ENCODE measurements at regions not wholly inside any gene's neighbourhood (a gene's known extent, or its start where the extent isn't known, plus 50 kb on each side); places are given as distances from the start of the nearest gene placed in this dataset.
"Not testable (repeated sequence)": the region's sequence is repeated elsewhere in the genome, so short reads cannot be mapped to it uniquely, and the experiment has no call there.

DNA sequence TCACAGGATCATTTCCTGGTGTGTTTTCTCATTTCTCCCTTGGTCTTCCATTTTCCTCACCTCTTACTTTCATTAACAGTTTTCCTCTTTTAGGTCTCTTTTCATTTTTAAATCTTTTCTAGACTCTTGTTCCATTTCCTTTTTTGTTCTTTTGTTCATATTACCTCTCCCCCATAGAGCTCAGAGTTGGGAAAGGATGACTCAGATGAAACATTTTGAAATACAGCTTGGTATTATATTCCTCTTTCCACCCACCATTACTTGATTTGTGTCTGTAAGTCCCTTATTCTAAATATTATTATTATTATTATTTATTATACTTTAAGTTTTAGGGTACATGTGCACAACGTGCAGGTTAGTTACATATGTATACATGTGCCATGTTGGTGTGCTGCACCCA lies 153.1 kb downstream of the VGLL3 start:
- WGBS, 2 donors = 87 to 100% methylated on average over 1 of the region's 1 CpG
- Histone ChIP-seq H3K4me3 (no peak overlapping the region), H3K27me3 (no peaks in the 10 kb centered on the region), H3K9me3 (no peaks in the 10 kb centered on the region), H3K27ac (no peak overlapping the region), H3K4me1 (no peaks in the 10 kb centered on the region), H3K36me3 (no peaks in the 10 kb centered on the region)
- DNase-seq (no peak), ATAC-seq (no peak), FAIRE-seq (no peak)
- intact Hi-C loops (cut with DNase I) = no loop called here
- TF ChIP-seq, protein P1, sequence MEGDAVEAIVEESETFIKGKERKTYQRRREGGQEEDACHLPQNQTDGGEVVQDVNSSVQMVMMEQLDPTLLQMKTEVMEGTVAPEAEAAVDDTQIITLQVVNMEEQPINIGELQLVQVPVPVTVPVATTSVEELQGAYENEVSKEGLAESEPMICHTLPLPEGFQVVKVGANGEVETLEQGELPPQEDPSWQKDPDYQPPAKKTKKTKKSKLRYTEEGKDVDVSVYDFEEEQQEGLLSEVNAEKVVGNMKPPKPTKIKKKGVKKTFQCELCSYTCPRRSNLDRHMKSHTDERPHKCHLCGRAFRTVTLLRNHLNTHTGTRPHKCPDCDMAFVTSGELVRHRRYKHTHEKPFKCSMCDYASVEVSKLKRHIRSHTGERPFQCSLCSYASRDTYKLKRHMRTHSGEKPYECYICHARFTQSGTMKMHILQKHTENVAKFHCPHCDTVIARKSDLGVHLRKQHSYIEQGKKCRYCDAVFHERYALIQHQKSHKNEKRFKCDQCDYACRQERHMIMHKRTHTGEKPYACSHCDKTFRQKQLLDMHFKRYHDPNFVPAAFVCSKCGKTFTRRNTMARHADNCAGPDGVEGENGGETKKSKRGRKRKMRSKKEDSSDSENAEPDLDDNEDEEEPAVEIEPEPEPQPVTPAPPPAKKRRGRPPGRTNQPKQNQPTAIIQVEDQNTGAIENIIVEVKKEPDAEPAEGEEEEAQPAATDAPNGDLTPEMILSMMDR (IDR thresholded peaks at IDR 0.05) = no peak

DNA sequence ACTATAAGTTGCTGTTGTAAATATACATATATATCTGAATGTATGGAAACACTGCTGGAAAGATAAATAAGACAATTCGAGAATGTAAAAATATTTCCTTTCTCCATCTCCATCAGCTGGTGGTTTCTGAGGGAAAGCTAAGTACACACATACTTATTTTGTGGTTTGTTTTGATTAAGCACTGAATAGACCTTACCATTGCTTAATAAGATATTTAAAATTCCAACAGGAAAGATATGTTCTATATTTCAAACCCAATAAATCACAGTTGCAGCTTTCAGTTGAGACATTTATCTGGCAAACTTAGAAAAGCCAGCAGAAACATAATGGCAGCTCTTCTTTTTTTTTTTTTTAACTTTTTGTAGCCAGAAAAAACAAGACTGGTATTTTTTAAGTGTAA lies 160.4 kb downstream of the VGLL3 start:
- ATAC-seq (no peak), FAIRE-seq (no peak), DNase-seq (no peak)
- Histone ChIP-seq H3K36me3 (no peaks in the 10 kb centered on the region), H3K27me3 (no peaks in the 10 kb centered on the region), H3K27ac (no peak overlapping the region), H3K4me3 (no peak overlapping the region), H3K9me3 (no peaks in the 10 kb centered on the region), H3K4me1 (no peaks in the 10 kb centered on the region)
- TF ChIP-seq, protein P1 (IDR thresholded peaks at IDR 0.05) = no peak
- intact Hi-C loops (cut with DNase I) = no loop called here
- 26 to 48% methylated on average over 1 of the region's 1 CpG for WGBS, 2 donors

DNA sequence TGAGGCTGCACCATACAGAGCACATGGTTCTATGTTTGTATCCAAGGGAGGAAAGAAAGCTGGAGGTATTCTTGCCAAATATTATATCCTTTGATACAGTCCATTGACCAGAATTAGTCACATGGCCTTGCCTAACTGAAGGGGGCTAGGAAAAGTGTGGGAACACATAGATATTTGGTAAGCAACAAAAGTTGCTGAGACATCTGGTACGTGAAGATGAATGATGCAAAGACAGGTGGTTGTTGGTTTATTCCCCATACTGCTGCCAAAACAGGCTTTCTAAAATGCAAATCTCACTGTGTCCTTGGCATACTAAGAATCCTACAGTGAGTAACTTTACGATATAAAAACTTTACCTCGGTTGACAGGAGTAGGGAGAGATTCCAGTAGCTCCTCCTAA lies 162.2 kb downstream of the VGLL3 start:
- Histone ChIP-seq H3K27me3 (no peaks in the 10 kb centered on the region), H3K4me1 (no peaks in the 10 kb centered on the region), H3K9me3 (no peaks in the 10 kb centered on the region), H3K36me3 (no peaks in the 10 kb centered on the region), H3K27ac (no peak overlapping the region), H3K4me3 (no peak overlapping the region)
- no peak for FAIRE-seq
- ATAC-seq = no peak
- intact Hi-C loops (cut with DNase I) = no loop called here
- TF ChIP-seq, protein P1 (IDR thresholded peaks at IDR 0.05) = no peak
- DNase-seq = no peak
- 52 to 73% methylated on average over 3 of the region's 3 CpGs for WGBS, 2 donors

DNA sequence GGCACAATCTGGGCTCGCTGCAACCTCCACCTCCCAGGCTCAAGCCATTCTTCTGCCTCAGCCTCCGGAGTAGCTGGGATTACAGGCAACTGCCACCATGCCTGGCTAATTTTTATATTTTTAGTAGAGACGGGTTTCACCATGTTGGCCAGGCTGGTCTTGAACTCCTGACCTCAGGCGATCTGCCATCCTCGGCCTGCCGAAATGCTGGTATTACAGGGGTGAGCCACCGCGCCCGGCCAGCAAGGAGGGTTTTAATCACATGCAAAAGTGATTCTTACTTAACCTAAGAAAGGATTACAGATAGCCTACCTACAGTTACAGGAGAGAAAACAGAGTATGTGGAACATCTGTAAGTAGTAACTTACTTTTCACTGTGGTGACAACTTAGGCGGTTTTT lies 163.4 kb downstream of the VGLL3 start:
- DNase-seq; H3K27me3 ChIP-seq; FAIRE-seq; H3K36me3 ChIP-seq; ATAC-seq; intact Hi-C loops (cut with DNase I); H3K27ac ChIP-seq; H3K9me3 ChIP-seq; H3K4me1 ChIP-seq; H3K4me3 ChIP-seq: not testable (repeated sequence)
- WGBS, 2 donors = 85 to 91% methylated on average over 10 of the region's 10 CpGs

DNA sequence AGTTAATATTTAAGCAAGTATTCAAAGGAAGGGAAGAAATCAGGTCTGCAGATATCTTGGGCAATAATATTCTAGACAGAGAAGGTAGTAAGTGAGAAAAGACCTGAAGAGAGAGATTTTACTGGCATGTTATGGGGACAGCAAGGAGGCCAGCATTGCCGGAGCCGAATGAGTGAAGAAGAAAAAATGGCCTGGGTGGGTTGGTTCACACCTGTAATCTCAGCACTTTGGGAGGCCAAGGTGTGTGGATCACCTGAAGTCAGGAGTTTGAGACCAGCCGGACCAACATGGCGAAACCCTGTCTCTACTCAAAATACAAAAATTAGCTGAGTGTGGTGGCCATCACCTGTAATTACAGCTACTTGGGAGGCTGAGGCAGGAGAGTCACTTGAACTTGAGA lies 164.7 kb downstream of the VGLL3 start:
- TF ChIP-seq, protein P1 (IDR thresholded peaks at IDR 0.05) = no peak
- Histone ChIP-seq H3K9me3 (no peaks in the 10 kb centered on the region), H3K27me3 (no peaks in the 10 kb centered on the region), H3K27ac (no peak overlapping the region), H3K4me1 (no peaks in the 10 kb centered on the region), H3K36me3 (no peaks in the 10 kb centered on the region), H3K4me3 (no peak overlapping the region)
- intact Hi-C loops (cut with DNase I) = no loop called here
- WGBS, 2 donors = 88 to 96% methylated on average over 4 of the region's 4 CpGs
- FAIRE-seq (no peak), ATAC-seq (no peak), DNase-seq (no peak)

DNA sequence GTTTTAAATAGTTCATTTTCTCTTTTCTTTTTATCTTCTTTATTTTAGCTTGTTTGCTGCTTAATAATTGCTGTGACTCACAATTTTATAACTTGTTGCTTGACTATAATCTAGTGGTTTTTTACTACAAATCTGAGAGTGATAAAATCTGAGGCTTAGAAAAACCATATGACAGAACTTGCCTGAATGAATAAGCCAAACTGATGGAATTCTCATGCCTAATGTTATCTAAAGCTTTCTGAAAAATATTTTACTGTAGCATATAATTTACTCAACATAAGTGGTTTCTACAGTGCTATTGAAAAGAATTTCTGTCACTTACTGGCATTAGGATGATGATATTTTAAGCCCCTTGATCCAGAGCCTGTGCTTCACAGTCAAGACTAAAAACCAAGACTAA lies 175.1 kb downstream of the VGLL3 start:
- ATAC-seq = no peak
- no peaks in the 10 kb centered on the region for H3K9me3 ChIP-seq
- intact Hi-C loops (cut with DNase I) = no loop called here
- TF ChIP-seq, protein P1 (IDR thresholded peaks at IDR 0.05) = no peak
- no peak for DNase-seq
- no peaks in the 10 kb centered on the region for H3K4me1 ChIP-seq
- no peaks in the 10 kb centered on the region for H3K36me3 ChIP-seq
- H3K27ac ChIP-seq = no peak overlapping the region
- FAIRE-seq = no peak
- no peaks in the 10 kb centered on the region for H3K27me3 ChIP-seq
- H3K4me3 ChIP-seq = no peak overlapping the region
